Neural progenitor cell (in vitro differentiated cells): ENCODE measurements at regions not wholly inside any gene's neighbourhood (a gene's known extent, or its start where the extent isn't known, plus 50 kb on each side); places are given as distances from the start of the nearest gene placed in this dataset.

Experiments
- DNase-seq: peaks from one replicate; pipeline ENCODE4 v3.0.0-alpha.2; 2016; ENCODE audit warnings: low spot score
- H2AFZ ChIP-seq: fragments of 200-600 bp; sonication (generic); replicated peaks from 2 replicates; pipeline ENCODE4 v1.6.1; 2016; ENCODE audit warnings: antibody characterized with exemption
- H3F3A ChIP-seq: fragments of 200-600 bp; sonication (generic); 2 replicates; pipeline ENCODE4 v1.6.1; 2016; ENCODE audit warnings: antibody characterized with exemption, low read depth
- H3K27ac ChIP-seq: fragments of 200-600 bp; sonication (generic); 2 replicates; pipeline ENCODE4 v1.5.1; 2016; ENCODE audit warnings: mild to moderate bottlenecking
- H3K27me3 ChIP-seq: fragments of 200-600 bp; sonication (generic); 2 replicates; pipeline ENCODE4 v1.6.1; 2016; ENCODE audit warnings: mild to moderate bottlenecking, moderate library complexity
- H3K36me3 ChIP-seq: fragments of 200-600 bp; sonication (generic); 2 replicates; pipeline ENCODE4 v1.5.1; 2016
- H3K4me1 ChIP-seq: fragments of 200-600 bp; sonication (generic); 2 replicates; pipeline ENCODE4 v1.6.1; 2016; ENCODE audit warnings: mixed run types
- H3K4me2 ChIP-seq: fragments of 200-600 bp; sonication (generic); 2 replicates; pipeline ENCODE4 v1.6.1; 2016
- H3K4me3 ChIP-seq: fragments of 200-600 bp; sonication (generic); 2 replicates; pipeline ENCODE4 v1.5.1; 2016
- H3K79me2 ChIP-seq: fragments of 200-600 bp; sonication (generic); 2 replicates; pipeline ENCODE4 v1.6.1; 2016; ENCODE audit warnings: low read depth
- H3K9ac ChIP-seq: fragments of 200-600 bp; sonication (generic); 2 replicates; pipeline ENCODE4 v1.6.1; 2016
- H3K9me3 ChIP-seq: fragments of 200-600 bp; sonication (generic); 2 replicates; pipeline ENCODE4 v1.5.1; 2016; ENCODE audit warnings: low read depth
- H4K20me1 ChIP-seq: fragments of 200-600 bp; sonication (generic); 2 replicates; pipeline ENCODE4 v1.6.1; 2016; ENCODE audit warnings: low read depth
- H3K27ac Mint-ChIP-seq: 3 replicates; pipeline ENCODE4 v1.8.0; 2021; ENCODE audit warnings: mixed read lengths
- H3K27me3 Mint-ChIP-seq: 2 replicates; pipeline ENCODE4 v1.8.0; 2022; ENCODE audit warnings: low read depth, mild to moderate bottlenecking, inconsistent platforms, moderate library complexity, mixed read lengths; ENCODE audit not compliant: insufficient read depth
- H3K36me3 Mint-ChIP-seq: 3 replicates; pipeline ENCODE4 v1.8.0; 2021; ENCODE audit warnings: mixed read lengths
- H3K4me1 Mint-ChIP-seq: 3 replicates; pipeline ENCODE4 v1.8.0; 2021; ENCODE audit warnings: mixed read lengths
- H3K4me3 Mint-ChIP-seq: 3 replicates; pipeline ENCODE4 v1.8.0; 2021; ENCODE audit warnings: mild to moderate bottlenecking, moderate library complexity, mixed read lengths
- H3K9me3 Mint-ChIP-seq: 3 replicates; pipeline ENCODE4 v1.8.0; 2020; ENCODE audit warnings: mixed read lengths
- EZH2 ChIP-seq: fragments of 200-600 bp; sonication (generic); IDR thresholded peaks from 2 replicates; pipeline ENCODE4 v1.6.1; 2017; ENCODE audit warnings: antibody characterized with exemption, mild to moderate bottlenecking, moderate library complexity
- EZH2phosphoT487 ChIP-seq: fragments of 200-600 bp; sonication (generic); IDR thresholded peaks from 2 replicates; pipeline ENCODE4 v1.6.1; 2017; ENCODE audit warnings: antibody characterized with exemption
- TF ChIP-seq, protein P1 (sequence below): fragments of 200-600 bp; sonication (generic); IDR thresholded peaks from 2 replicates; pipeline ENCODE4 v1.5.1; 2017; ENCODE audit warnings: antibody characterized with exemption, mild to moderate bottlenecking

DNA sequence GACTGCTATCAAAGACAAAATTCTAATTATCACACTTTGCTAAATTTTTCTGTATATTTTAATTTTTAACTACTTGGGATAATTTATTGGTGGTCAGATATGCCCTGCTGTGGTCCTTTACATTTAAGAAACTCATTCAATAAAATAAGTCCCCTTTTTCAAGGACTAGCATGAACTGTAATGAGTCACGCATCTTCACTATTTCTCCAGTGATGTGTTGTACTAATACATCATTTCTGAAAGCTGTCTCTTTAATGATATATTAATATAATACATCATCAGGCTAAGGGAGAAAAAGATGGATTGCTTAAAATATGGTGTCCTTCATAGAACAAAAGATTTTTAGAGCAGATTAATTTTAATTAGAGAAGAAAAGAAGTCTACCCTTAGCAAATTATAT lies 901.4 kb downstream of the DIPK2A start:
- H3F3A ChIP-seq, result no peaks in the 10 kb centered on the region
- Mint-ChIP-seq H3K27me3 (no peaks in the 10 kb centered on the region), H3K36me3 (no peaks in the 10 kb centered on the region), H3K9me3 (no peaks in the 10 kb centered on the region), H3K4me3 (no peak overlapping the region), H3K27ac (no peak overlapping the region), H3K4me1 (no peaks in the 10 kb centered on the region)
- TF ChIP-seq EZH2phosphoT487 (no peak), EZH2 (no peak)
- TF ChIP-seq, protein P1, sequence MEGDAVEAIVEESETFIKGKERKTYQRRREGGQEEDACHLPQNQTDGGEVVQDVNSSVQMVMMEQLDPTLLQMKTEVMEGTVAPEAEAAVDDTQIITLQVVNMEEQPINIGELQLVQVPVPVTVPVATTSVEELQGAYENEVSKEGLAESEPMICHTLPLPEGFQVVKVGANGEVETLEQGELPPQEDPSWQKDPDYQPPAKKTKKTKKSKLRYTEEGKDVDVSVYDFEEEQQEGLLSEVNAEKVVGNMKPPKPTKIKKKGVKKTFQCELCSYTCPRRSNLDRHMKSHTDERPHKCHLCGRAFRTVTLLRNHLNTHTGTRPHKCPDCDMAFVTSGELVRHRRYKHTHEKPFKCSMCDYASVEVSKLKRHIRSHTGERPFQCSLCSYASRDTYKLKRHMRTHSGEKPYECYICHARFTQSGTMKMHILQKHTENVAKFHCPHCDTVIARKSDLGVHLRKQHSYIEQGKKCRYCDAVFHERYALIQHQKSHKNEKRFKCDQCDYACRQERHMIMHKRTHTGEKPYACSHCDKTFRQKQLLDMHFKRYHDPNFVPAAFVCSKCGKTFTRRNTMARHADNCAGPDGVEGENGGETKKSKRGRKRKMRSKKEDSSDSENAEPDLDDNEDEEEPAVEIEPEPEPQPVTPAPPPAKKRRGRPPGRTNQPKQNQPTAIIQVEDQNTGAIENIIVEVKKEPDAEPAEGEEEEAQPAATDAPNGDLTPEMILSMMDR, result no peak
- no peak overlapping the region for H3K27ac ChIP-seq
- H3K4me3 ChIP-seq, result no peak overlapping the region
- no peaks in the 10 kb centered on the region for H3K27me3 ChIP-seq
- H3K4me2 ChIP-seq, result no peak overlapping the region
- H4K20me1 ChIP-seq, result no peaks in the 10 kb centered on the region
- no peaks in the 10 kb centered on the region for H3K36me3 ChIP-seq
- DNase-seq, result no peak
- no peaks in the 10 kb centered on the region for H3K9me3 ChIP-seq
- no peak overlapping the region for H2AFZ ChIP-seq
- no peaks in the 10 kb centered on the region for H3K4me1 ChIP-seq
- H3K79me2 ChIP-seq, result no peaks in the 10 kb centered on the region
- H3K9ac ChIP-seq, result no peak overlapping the region

DNA sequence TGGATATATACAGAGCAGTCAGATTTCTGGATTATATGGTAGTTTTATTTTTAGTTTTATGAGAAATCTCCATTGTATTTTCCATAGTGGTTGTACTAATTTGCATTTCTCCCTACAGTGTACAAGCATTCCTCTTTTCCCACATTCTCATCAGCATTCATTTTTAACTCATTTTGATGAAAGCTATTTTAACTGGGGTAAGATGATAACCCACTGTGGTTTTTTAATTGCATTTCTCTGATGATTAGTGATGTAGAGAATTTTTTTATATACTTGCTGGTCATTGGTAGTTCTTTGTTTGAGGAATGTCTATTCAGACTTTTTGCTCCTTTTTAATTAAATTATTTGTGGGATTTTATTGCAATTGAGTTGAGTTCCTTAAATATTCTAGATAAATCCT lies 903.6 kb downstream of the DIPK2A start:
- Mint-ChIP-seq H3K4me1 (no peaks in the 10 kb centered on the region), H3K9me3 (no peaks in the 10 kb centered on the region), H3K4me3 (no peak overlapping the region), H3K36me3 (no peaks in the 10 kb centered on the region), H3K27ac (no peak overlapping the region), H3K27me3 (no peaks in the 10 kb centered on the region)
- H2AFZ ChIP-seq, result no peak overlapping the region
- no peak overlapping the region for H3K4me2 ChIP-seq
- H3K9me3 ChIP-seq, result no peaks in the 10 kb centered on the region
- no peaks in the 10 kb centered on the region for H3K79me2 ChIP-seq
- no peaks in the 10 kb centered on the region for H3F3A ChIP-seq
- no peaks in the 10 kb centered on the region for H3K4me1 ChIP-seq
- no peak overlapping the region for H3K4me3 ChIP-seq
- H3K36me3 ChIP-seq, result no peaks in the 10 kb centered on the region
- H3K27me3 ChIP-seq, result no peaks in the 10 kb centered on the region
- H3K27ac ChIP-seq, result no peak overlapping the region
- H3K9ac ChIP-seq, result no peak overlapping the region
- no peak for DNase-seq
- no peaks in the 10 kb centered on the region for H4K20me1 ChIP-seq
- TF ChIP-seq EZH2 (no peak), EZH2phosphoT487 (no peak)
- TF ChIP-seq, protein P1, result no peak

DNA sequence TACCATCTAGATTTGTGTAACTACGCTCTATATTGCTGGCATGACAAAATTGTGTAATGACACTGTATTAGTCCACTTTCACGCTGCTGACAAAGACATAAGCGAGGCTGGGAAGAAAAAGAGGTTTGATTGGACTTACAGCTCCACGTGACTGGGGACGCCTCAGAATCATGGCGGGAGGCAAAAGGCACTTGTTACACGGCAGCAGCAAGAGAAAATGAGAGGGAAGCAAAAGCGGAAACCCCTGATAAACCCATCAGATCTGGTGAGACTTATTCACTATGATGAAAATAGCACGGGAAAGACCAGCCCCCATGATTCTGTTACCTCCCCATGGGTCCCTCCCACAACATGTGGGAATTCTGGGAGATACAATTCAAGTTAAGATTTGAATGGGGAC lies 905.7 kb downstream of the DIPK2A start:
- Mint-ChIP-seq H3K27me3 (no peaks in the 10 kb centered on the region), H3K4me1 (no peaks in the 10 kb centered on the region), H3K27ac (no peak overlapping the region), H3K4me3 (no peak overlapping the region), H3K9me3 (no peaks in the 10 kb centered on the region), H3K36me3 (no peaks in the 10 kb centered on the region)
- H3K36me3 ChIP-seq, result no peaks in the 10 kb centered on the region
- H3K27me3 ChIP-seq, result no peaks in the 10 kb centered on the region
- TF ChIP-seq, protein P1, result no peak
- no peak for TF ChIP-seq EZH2phosphoT487
- no peak for TF ChIP-seq EZH2
- H3K4me3 ChIP-seq, result no peak overlapping the region
- H3K79me2 ChIP-seq, result no peaks in the 10 kb centered on the region
- no peaks in the 10 kb centered on the region for H3K9me3 ChIP-seq
- H3K4me1 ChIP-seq, result no peaks in the 10 kb centered on the region
- no peak overlapping the region for H3K4me2 ChIP-seq
- DNase-seq, result no peak
- no peaks in the 10 kb centered on the region for H3F3A ChIP-seq
- H2AFZ ChIP-seq, result no peak overlapping the region
- no peak overlapping the region for H3K27ac ChIP-seq
- H4K20me1 ChIP-seq, result no peaks in the 10 kb centered on the region
- H3K9ac ChIP-seq, result no peak overlapping the region

- no peaks in the 10 kb centered on the region for H3K9me3 Mint-ChIP-seq
- TF ChIP-seq EZH2, result no peak
- TF ChIP-seq EZH2phosphoT487, result no peak
- TF ChIP-seq, protein P1, result no peak
- no peak overlapping the region for H3K27ac ChIP-seq
- no peak overlapping the region for H3K4me2 ChIP-seq
- H3K9me3 ChIP-seq, result no peaks in the 10 kb centered on the region
- H3K27me3 ChIP-seq, result no peaks in the 10 kb centered on the region
- H3K4me3 ChIP-seq, result no peak overlapping the region
- H3K27me3 Mint-ChIP-seq, result no peaks in the 10 kb centered on the region
- H3K27ac Mint-ChIP-seq, result no peak overlapping the region
- no peaks in the 10 kb centered on the region for H3K36me3 ChIP-seq
- no peaks in the 10 kb centered on the region for H3K4me1 Mint-ChIP-seq
- no peaks in the 10 kb centered on the region for H3K36me3 Mint-ChIP-seq
- no peak overlapping the region for H3K9ac ChIP-seq
- no peaks in the 10 kb centered on the region for H3K4me1 ChIP-seq
- H3F3A ChIP-seq, result no peaks in the 10 kb centered on the region
- H4K20me1 ChIP-seq, result no peaks in the 10 kb centered on the region
- no peak overlapping the region for H2AFZ ChIP-seq
- DNase-seq, result peak; percentile 4
- H3K79me2 ChIP-seq, result no peaks in the 10 kb centered on the region
- H3K4me3 Mint-ChIP-seq, result no peak overlapping the region
Observed at GRCh38 chr3:144879701-144880100, 908.1 kb downstream of the DIPK2A start.
